ENCODE measurements at regions not wholly inside any gene's neighbourhood (a gene's known extent, or its start where the extent isn't known, plus 50 kb on each side); places are given as distances from the start of the nearest gene placed in this dataset.
A peak's percentile ranks its signal among the peaks of the same experiment; 100 is the strongest.

GRCh38 chr16:52069866-52070265 lies 477.1 kb downstream of the TOX3 start:
- Histone ChIP-seq H3K36me3 (replicated peaks in 1 of 2; ENCODE audit: insufficient read depth in 1 of 2, low read depth in 2 of 2) (no peaks in the 10 kb centered on the region), H3K4me3 (no peak overlapping the region), H3K9me3 (no peaks in the 10 kb centered on the region), H3K27ac (no peak overlapping the region), H3K27me3 (no peaks in the 10 kb centered on the region), H3K4me1 (peaks cover 9% of the 10 kb centered on the region)
- TF ChIP-seq POLR2A (IDR thresholded peaks at IDR 0.05): no peak
- TF ChIP-seq CTCF (IDR thresholded peaks at IDR 0.05): peak in 3 of 7 experiments; percentile 12 to 32 (median 20)
- intact Hi-C loops (cut with DNase I): loop anchor here (10.0 kb wide), 1 partner anchor 845 kb away; no protein-coding TSS in a partner anchor
- ATAC-seq (no peak), DNase-seq (no peak)
- 39 to 47% methylated on average over 3 of the region's 3 CpGs for whole genome bisulfite sequencing, 2 donors

GRCh38 chr16:52068447-52069074 lies 478.4 kb downstream of the TOX3 start:
- intact Hi-C loops (cut with DNase I): no loop called here
- H3K9me3 ChIP-seq: no peaks in the 10 kb centered on the region
- DNase-seq: peak; percentile 53 to 66 (median 56)
- no peaks in the 10 kb centered on the region for H3K36me3 ChIP-seq (replicated peaks in 1 of 2; ENCODE audit: insufficient read depth in 1 of 2, low read depth in 2 of 2)
- no peak overlapping the region for H3K27ac ChIP-seq
- ATAC-seq: peak; percentile 87
- TF ChIP-seq POLR2A (IDR thresholded peaks at IDR 0.05): no peak
- TF ChIP-seq CTCF (IDR thresholded peaks at IDR 0.05): peak in 6 of 7 experiments; percentile 15 to 69 (median 56)
- H3K4me3 ChIP-seq: no peak overlapping the region
- WGBS, 2 donors: 6 to 16% methylated on average over 8 of the region's 8 CpGs
- peaks cover 9% of the 10 kb centered on the region for H3K4me1 ChIP-seq
- H3K27me3 ChIP-seq: no peaks in the 10 kb centered on the region

- DNase-seq: no peak
- no peak for ATAC-seq
- Histone ChIP-seq H3K4me3 (no peak overlapping the region), H3K36me3 (replicated peaks in 1 of 2; ENCODE audit: insufficient read depth in 1 of 2, low read depth in 2 of 2) (no peaks in the 10 kb centered on the region), H3K27ac (no peak overlapping the region), H3K4me1 (peaks cover 9% of the 10 kb centered on the region), H3K27me3 (no peaks in the 10 kb centered on the region), H3K9me3 (no peaks in the 10 kb centered on the region)
- 37 to 45% methylated on average over 2 of the region's 2 CpGs for WGBS, 2 donors
- TF ChIP-seq POLR2A (IDR thresholded peaks at IDR 0.05) (no peak), CTCF (IDR thresholded peaks at IDR 0.05) (no peak)
- intact Hi-C loops (cut with DNase I): no loop called here
Measured at GRCh38 chr16:52066962-52067361, 480.0 kb downstream of the TOX3 start.

- no peaks in the 10 kb centered on the region for H3K4me1 ChIP-seq
- no peak for TF ChIP-seq POLR2A (IDR thresholded peaks at IDR 0.05)
- no peak for TF ChIP-seq CTCF (IDR thresholded peaks at IDR 0.05)
- intact Hi-C loops (cut with DNase I): no loop called here
- H3K36me3 ChIP-seq (replicated peaks in 1 of 2; ENCODE audit: insufficient read depth in 1 of 2, low read depth in 2 of 2): no peaks in the 10 kb centered on the region
- ATAC-seq: no peak
- no peaks in the 10 kb centered on the region for H3K27me3 ChIP-seq
- DNase-seq: no peak
- no peak overlapping the region for H3K27ac ChIP-seq
- WGBS, 2 donors: 76 to 77% methylated on average over 1 of the region's 1 CpG
- no peaks in the 10 kb centered on the region for H3K9me3 ChIP-seq
- no peak overlapping the region for H3K4me3 ChIP-seq
Measured at GRCh38 chr16:52056259-52056658, 490.7 kb downstream of the TOX3 start.

- DNase-seq (no peak), ATAC-seq (no peak)
- TF ChIP-seq POLR2A (IDR thresholded peaks at IDR 0.05): no peak
- no peak for TF ChIP-seq CTCF (IDR thresholded peaks at IDR 0.05)
- Histone ChIP-seq H3K4me1 (no peaks in the 10 kb centered on the region), H3K27ac (no peak overlapping the region), H3K4me3 (no peak overlapping the region), H3K27me3 (no peaks in the 10 kb centered on the region), H3K36me3 (replicated peaks in 1 of 2; ENCODE audit: insufficient read depth in 1 of 2, low read depth in 2 of 2) (no peaks in the 10 kb centered on the region), H3K9me3 (no peaks in the 10 kb centered on the region)
- intact Hi-C loops (cut with DNase I): no loop called here
- WGBS, 2 donors: 34 to 39% methylated on average over 2 of the region's 2 CpGs
Measured at GRCh38 chr16:52055381-52055780, 491.6 kb downstream of the TOX3 start.
